Keratinocyte (primary cell): ENCODE measurements at regions not wholly inside any gene's neighbourhood (a gene's known extent, or its start where the extent isn't known, plus 50 kb on each side); places are given as distances from the start of the nearest gene placed in this dataset.

Source experiments
- DNase-seq: peaks from one replicate; pipeline ENCODE4 v3.0.0-alpha.2; 2011; ENCODE audit warnings: low read depth, missing footprints, low spot score
- FAIRE-seq: peaks from 2 replicates; lab custom pipeline; 2011; peaks lifted over from hg19 to GRCh38; lab: Jason Lieb, UNC
- H2AFZ ChIP-seq: 2 replicates; pipeline ENCODE4 v1.6.0; 2012; ENCODE audit warnings: low read length, control low read depth, inconsistent platforms; ENCODE audit not compliant: control insufficient read depth
- H3K27ac ChIP-seq: 2 replicates; pipeline ENCODE4 v1.5.1; 2011; ENCODE audit warnings: low read length; ENCODE audit not compliant: control insufficient read depth, insufficient read depth
- H3K27me3 ChIP-seq: 3 replicates; pipeline ENCODE4 v1.6.0; 2011; ENCODE audit warnings: low read length; ENCODE audit not compliant: control insufficient read depth, insufficient read depth; ENCODE audit errors: extremely low read depth
- H3K36me3 ChIP-seq, 2 experiments: 2 replicates in 1 of 2; 3 replicates in 1 of 2; pipeline ENCODE4 v1.5.1; 2011; ENCODE audit warnings: low read length in 2 of 2, mild to moderate bottlenecking in 1 of 2; ENCODE audit not compliant: control insufficient read depth in 2 of 2, insufficient read depth in 2 of 2; ENCODE audit errors: extremely low read depth in 1 of 2
- H3K4me1 ChIP-seq: 3 replicates; pipeline ENCODE4 v1.5.1; 2011; ENCODE audit warnings: low read length; ENCODE audit not compliant: control insufficient read depth, insufficient read depth; ENCODE audit errors: extremely low read depth
- H3K4me2 ChIP-seq: 3 replicates; pipeline ENCODE4 v1.6.0; 2011; ENCODE audit warnings: low read depth, low read length; ENCODE audit not compliant: control insufficient read depth, insufficient read depth; ENCODE audit errors: extremely low read depth
- H3K4me3 ChIP-seq, 3 experiments: fragments of 200-600 bp in 1 of 3; sonication (generic) in 1 of 3; 2 replicates in 2 of 3; 3 replicates in 1 of 3; pipeline ENCODE4 v1.5.1; 2011 to 2016; ENCODE audit warnings: low read length in 3 of 3, mild to moderate bottlenecking in 3 of 3, control low read depth in 2 of 3, inconsistent platforms in 1 of 3, low read depth in 1 of 3, mixed read lengths in 1 of 3, mixed run types in 1 of 3, moderate library complexity in 1 of 3; ENCODE audit not compliant: control insufficient read depth in 2 of 3, insufficient read depth in 2 of 3; ENCODE audit errors: extremely low read depth in 1 of 3
- H3K79me2 ChIP-seq: 2 replicates; pipeline ENCODE4 v1.6.0; 2012; ENCODE audit warnings: low read length; ENCODE audit not compliant: control insufficient read depth, insufficient read depth
- H3K9ac ChIP-seq: 3 replicates; pipeline ENCODE4 v1.6.0; 2011; ENCODE audit warnings: low read length; ENCODE audit not compliant: control insufficient read depth, insufficient read depth; ENCODE audit errors: extremely low read depth
- H3K9me1 ChIP-seq: 3 replicates; pipeline ENCODE4 v1.6.0; 2011; ENCODE audit warnings: low read length; ENCODE audit not compliant: control insufficient read depth, insufficient read depth; ENCODE audit errors: extremely low read depth
- H3K9me3 ChIP-seq: 2 replicates; pipeline ENCODE4 v1.5.1; 2012; ENCODE audit warnings: low read depth, low read length; ENCODE audit not compliant: control insufficient read depth
- H4K20me1 ChIP-seq: 3 replicates; pipeline ENCODE4 v1.6.0; 2011; ENCODE audit warnings: low read length; ENCODE audit not compliant: control insufficient read depth, insufficient read depth; ENCODE audit errors: extremely low read depth
- EZH2 ChIP-seq: IDR thresholded peaks from one replicate; pipeline ENCODE4 v1.6.1; 2012; ENCODE audit warnings: inconsistent platforms, mild to moderate bottlenecking, low read length, moderate library complexity
- dilution Hi-C: fragments of 300-500 bp; cut with MboI; formaldehyde crosslinking; loops from one replicate; pipeline ENCODE4 v1.7.0; 2020; ENCODE audit warnings: low sequenced_read_pairs; ENCODE audit not compliant: extremely low pct_ligation_motif_present
- TF ChIP-seq, protein P1 (sequence below), 3 experiments: IDR thresholded peaks in 1 of 3; conservative IDR thresholded peaks in 1 of 3; optimal IDR thresholded peaks in 1 of 3; 2 replicates in 2 of 3; 3 replicates in 1 of 3; pipeline versions ENCODE3 to v1.5.1; 2011; ENCODE audit warnings: low read length in 3 of 3, mild to moderate bottlenecking in 3 of 3, moderate library complexity in 2 of 3, control low read depth in 1 of 3, inconsistent platforms in 1 of 3; ENCODE audit not compliant: insufficient read depth in 2 of 3; ENCODE audit errors: extremely low read depth in 1 of 3

GRCh38 chr2:163231666-163232065, 393.1 kb upstream of the KCNH7 start:
- Histone ChIP-seq H3K27ac (no peak overlapping the region), H3K27me3 (no peaks in the 10 kb centered on the region), H3K9ac (no peak overlapping the region), H3K4me1 (no peaks in the 10 kb centered on the region), H4K20me1 (no peaks in the 10 kb centered on the region), H3K79me2 (no peaks in the 10 kb centered on the region), H3K4me3 (no peak overlapping the region), H3K9me1 (no peaks in the 10 kb centered on the region), H3K4me2 (no peak overlapping the region), H3K9me3 (no peaks in the 10 kb centered on the region), H2AFZ (no peak overlapping the region), H3K36me3 (no peaks in the 10 kb centered on the region)
- TF ChIP-seq, protein P1, sequence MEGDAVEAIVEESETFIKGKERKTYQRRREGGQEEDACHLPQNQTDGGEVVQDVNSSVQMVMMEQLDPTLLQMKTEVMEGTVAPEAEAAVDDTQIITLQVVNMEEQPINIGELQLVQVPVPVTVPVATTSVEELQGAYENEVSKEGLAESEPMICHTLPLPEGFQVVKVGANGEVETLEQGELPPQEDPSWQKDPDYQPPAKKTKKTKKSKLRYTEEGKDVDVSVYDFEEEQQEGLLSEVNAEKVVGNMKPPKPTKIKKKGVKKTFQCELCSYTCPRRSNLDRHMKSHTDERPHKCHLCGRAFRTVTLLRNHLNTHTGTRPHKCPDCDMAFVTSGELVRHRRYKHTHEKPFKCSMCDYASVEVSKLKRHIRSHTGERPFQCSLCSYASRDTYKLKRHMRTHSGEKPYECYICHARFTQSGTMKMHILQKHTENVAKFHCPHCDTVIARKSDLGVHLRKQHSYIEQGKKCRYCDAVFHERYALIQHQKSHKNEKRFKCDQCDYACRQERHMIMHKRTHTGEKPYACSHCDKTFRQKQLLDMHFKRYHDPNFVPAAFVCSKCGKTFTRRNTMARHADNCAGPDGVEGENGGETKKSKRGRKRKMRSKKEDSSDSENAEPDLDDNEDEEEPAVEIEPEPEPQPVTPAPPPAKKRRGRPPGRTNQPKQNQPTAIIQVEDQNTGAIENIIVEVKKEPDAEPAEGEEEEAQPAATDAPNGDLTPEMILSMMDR (optimal IDR thresholded peaks at IDR 0.05 in 1 of 3, IDR thresholded peaks at IDR 0.05 in 1 of 3, conservative IDR thresholded peaks at IDR 0.05 in 1 of 3; ENCODE audit: extremely low read depth in 1 of 3, insufficient read depth in 2 of 3, low read length in 3 of 3): no peak
- no peak for TF ChIP-seq EZH2
- DNase-seq (no peak), FAIRE-seq (no peak)
- dilution Hi-C loops: no loop called here

GRCh38 chr2:163213661-163214081, 375.1 kb upstream of the KCNH7 start:
- no peaks in the 10 kb centered on the region for H4K20me1 ChIP-seq
- no peak for TF ChIP-seq EZH2
- TF ChIP-seq, protein P1 (optimal IDR thresholded peaks at IDR 0.05 in 1 of 3, IDR thresholded peaks at IDR 0.05 in 1 of 3, conservative IDR thresholded peaks at IDR 0.05 in 1 of 3; ENCODE audit: extremely low read depth in 1 of 3, insufficient read depth in 2 of 3, low read length in 3 of 3): no peak
- H3K9me3 ChIP-seq: no peaks in the 10 kb centered on the region
- no peaks in the 10 kb centered on the region for H3K79me2 ChIP-seq
- no peak overlapping the region for H3K4me2 ChIP-seq
- no peaks in the 10 kb centered on the region for H3K27me3 ChIP-seq
- DNase-seq (no peak), FAIRE-seq (no peak)
- no peaks in the 10 kb centered on the region for H3K4me1 ChIP-seq
- H3K27ac ChIP-seq: no peak overlapping the region
- no peaks in the 10 kb centered on the region for H3K36me3 ChIP-seq
- no peak overlapping the region for H3K4me3 ChIP-seq
- H2AFZ ChIP-seq: no peak overlapping the region
- dilution Hi-C loops: no loop called here
- H3K9me1 ChIP-seq: no peaks in the 10 kb centered on the region
- H3K9ac ChIP-seq: no peak overlapping the region
